Coronary artery (tissue), 2 donors: ENCODE measurements at regions not wholly inside any gene's neighbourhood (a gene's known extent, or its start where the extent isn't known, plus 50 kb on each side); places are given as distances from the start of the nearest gene placed in this dataset.

Source experiments
- DNase-seq: peaks from one replicate; pipeline ENCODE4 v3.0.0-alpha.2; 2017; ENCODE audit warnings: low spot score
- H3K27ac ChIP-seq, 2 donors: fragments of 200-600 bp; sonication (generic); one replicate each; pipeline ENCODE4 v1.5.1; 2016 to 2019
- H3K4me3 ChIP-seq: fragments of 200-600 bp; sonication (generic); 2 replicates; pipeline ENCODE4 v1.5.1; 2016; ENCODE audit warnings: mild to moderate bottlenecking, moderate library complexity
- CTCF ChIP-seq: fragments of 200-600 bp; sonication (generic); IDR thresholded peaks from one replicate; pipeline ENCODE4 v1.5.1; 2019; ENCODE audit warnings: antibody characterized with exemption

DNA sequence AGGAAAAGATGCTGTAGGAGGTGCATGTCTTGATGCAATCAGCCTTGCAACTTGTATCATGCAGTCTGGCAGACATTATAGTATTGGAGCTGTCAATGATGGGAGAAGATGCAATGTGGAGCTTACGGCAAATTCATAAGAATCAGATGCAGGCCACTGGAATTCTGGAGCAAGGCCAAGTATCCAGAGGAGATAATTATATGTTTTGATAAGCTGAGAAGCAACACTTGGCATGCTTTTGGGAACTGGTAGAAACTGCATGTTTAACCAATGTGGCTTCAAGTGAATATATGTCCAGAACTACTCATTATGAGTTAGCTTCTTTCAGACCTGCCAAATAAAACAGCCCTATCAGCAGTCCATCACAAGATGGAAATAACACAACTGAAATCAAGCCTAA lies 249.1 kb upstream of the PPFIA2 start:
- no peak for DNase-seq
- Histone ChIP-seq H3K27ac (no peak overlapping the region), H3K4me3 (no peak overlapping the region)
- no peak for TF ChIP-seq CTCF

DNA sequence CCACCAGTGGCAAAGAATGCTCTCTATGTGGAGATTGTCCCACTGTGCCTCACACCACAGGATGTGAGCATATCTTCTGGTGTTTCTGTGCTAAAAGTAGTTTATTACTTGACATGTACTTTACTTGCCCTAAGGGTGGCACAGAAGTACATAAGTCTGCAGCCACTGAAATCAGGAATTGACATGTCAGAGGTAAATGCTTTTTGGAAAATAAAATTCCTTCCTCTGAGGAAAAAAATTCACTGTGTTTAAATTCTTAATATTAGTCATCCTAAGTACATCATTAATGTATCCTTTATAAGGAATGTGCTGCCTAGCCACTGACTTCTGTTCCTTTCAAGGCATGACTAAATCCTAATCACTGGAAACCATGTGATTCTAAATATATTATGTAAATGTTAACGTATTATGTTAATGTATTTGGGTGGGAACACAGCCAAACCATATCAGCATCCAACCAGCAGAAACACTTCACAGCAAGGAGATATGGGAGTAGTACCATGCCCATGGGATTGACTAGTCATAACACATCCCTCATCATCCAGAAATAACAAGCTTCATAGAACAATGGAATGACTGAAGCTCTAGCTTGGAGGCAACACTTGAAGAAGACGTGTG lies 239.7 kb upstream of the PPFIA2 start:
- H3K4me3 ChIP-seq: no peak overlapping the region
- H3K27ac ChIP-seq: no peak overlapping the region
- no peak for TF ChIP-seq CTCF
- DNase-seq: no peak

DNA sequence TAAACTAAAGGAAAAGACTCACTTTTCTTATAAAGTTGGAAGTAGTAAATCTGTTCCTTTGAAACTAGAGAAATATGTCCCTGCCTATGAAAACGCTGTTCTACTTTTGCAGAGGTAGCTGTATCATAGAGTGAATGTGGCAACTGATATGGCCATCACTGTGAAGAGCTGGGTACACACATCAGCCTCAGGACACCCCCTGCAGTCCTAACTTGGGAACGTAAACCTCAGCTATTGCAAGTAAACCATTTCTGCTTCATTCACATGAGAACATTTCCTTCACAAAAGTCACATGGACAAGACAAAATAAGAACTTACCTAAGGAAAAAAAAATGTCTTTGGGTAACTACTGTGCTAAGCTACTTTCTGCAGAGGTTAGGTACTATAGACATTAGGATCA lies 233.3 kb upstream of the PPFIA2 start:
- no peak overlapping the region for H3K4me3 ChIP-seq
- DNase-seq: no peak
- no peak for TF ChIP-seq CTCF
- H3K27ac ChIP-seq: no peak overlapping the region

GRCh38 chr12:81991868-81992267 lies 232.7 kb upstream of the PPFIA2 start:
- Histone ChIP-seq H3K27ac (no peak overlapping the region), H3K4me3 (no peak overlapping the region)
- DNase-seq: no peak
- TF ChIP-seq CTCF: no peak

DNA sequence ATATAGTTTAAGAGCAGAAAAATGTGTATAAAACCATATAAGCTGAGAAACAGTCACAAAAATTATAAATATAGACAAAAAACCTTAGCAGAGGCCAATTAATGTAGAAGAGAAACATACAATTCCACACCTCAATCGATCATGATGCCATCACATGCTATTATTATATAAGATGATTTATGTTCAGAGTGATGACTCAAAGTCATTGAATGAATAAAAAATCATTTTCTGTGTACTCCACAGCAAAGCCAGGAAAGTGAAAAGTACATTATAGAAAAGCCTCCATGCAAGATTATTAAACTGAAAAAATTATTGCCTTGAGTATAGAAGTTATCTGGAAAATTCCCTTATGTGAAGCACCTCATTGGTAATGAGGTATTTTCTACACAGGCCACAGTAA lies 229.2 kb upstream of the PPFIA2 start:
- TF ChIP-seq CTCF: no peak
- Histone ChIP-seq H3K4me3 (no peak overlapping the region), H3K27ac (no peak overlapping the region)
- DNase-seq: no peak

GRCh38 chr12:81987371-81987770 lies 228.2 kb upstream of the PPFIA2 start:
- no peak for TF ChIP-seq CTCF
- no peak for DNase-seq
- Histone ChIP-seq H3K4me3 (no peak overlapping the region), H3K27ac (no peak overlapping the region)

GRCh38 chr12:81976661-81977060 lies 217.5 kb upstream of the PPFIA2 start:
- no peak overlapping the region for H3K27ac ChIP-seq
- DNase-seq: no peak
- TF ChIP-seq CTCF: no peak
- no peak overlapping the region for H3K4me3 ChIP-seq
